Right hindlimb (tissue), 1 donor: ENCODE measurements at regions not wholly inside any gene's neighbourhood (a gene's known extent, or its start where the extent isn't known, plus 50 kb on each side); places are given as distances from the start of the nearest gene placed in this dataset.

Experiments used
- DNase-seq: peaks from one replicate; pipeline ENCODE4 v3.0.0-alpha.2; 2018

GRCh38 chr5:96595300-96596090, 66.7 kb upstream of the CAST start:
- no peak for DNase-seq

DNA sequence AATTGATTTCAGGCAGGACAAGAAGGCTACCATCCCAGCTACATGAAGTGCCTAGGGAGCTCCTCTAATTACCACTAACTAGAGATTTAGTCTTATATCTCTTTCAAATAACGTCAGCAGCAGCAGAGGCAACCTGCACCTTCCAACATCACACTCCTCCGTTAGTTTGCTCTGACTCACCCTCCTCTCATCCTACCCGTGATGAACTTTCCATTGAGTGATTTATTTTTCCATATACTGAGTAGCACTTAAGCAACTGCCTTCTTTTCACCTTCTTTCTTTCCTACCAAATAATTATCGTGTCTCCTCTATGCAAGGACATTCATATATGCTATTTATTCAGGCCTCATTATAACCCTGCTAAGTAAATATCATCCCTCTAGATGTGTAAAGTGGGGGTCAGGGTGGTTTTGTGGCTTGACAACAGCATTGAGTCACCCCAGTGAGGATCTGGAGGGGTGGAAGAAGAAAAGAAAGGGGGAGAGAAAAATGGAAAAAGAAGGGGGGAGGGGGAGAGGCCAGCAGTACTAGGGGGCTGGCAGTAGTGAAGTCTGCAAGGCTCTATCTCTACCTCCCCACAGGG, 64.6 kb upstream of the CAST start:
- DNase-seq: no peak

DNA sequence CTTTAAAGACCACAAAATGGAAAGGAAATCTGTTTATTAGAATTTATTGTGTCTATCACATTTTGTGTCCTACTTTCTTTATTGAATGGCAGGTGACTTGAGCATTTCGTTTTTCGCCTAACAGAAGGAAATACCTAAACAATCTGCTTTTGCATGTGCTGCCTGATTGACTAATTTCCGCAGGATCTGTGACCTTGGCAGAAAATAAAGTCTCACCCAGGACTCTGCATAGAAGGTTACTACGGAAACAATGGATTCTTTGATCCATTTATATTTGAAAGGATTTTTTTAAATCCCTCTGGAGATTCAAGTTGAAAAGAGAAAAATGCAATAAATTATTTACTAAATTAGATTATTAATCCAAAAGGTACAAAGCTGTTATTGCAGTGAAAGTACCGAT, 61.0 kb upstream of the CAST start:
- no peak for DNase-seq

DNA sequence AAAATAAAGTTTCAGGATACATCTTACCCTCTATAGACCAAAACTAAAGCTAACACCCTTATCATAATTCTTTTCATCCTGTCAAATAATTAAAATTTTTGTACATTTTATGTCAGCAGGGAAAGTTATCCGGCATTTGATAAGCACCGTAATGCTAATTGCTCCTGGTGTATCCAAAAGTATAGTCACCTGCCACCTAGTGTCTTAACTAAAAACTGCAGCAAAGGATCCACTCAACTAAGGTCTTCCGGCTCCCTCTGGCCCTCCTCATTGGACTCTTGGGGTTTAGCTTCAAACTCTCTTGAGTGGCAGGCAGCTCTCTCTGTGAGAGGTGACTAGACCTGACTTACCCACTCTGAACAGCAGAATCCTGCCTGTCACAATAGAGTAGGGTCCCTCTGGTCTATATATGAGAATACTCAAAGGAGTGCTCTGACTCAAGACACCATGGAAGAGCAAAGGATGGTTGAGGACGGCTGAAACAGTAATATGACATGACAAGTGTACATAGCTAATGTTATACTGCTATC, 60.4 kb upstream of the CAST start:
- no peak for DNase-seq

DNA sequence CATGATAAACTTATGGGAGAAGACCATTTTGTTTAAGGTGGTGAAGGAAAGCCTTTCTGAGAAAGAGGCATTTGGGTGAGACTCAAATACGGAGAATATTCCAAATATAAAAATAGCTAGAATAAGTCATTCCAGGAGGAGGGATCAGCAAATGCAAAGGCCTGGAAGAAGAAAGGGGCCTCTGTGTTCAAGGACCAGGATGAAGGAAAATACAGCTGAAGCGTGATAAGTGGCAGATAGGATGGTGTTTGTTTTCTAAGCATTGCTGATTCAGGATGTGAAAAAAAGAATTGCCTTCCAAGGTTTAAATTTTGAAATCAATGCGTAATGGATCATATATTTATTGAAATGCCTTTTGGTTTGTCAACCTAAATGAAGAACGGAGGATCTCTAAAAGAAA, 59.4 kb upstream of the CAST start:
- DNase-seq: no peak

GRCh38 chr5:96605144-96605837, 56.9 kb upstream of the CAST start:
- DNase-seq: no peak

- DNase-seq: no peak
Observed at GRCh38 chr5:96609369-96609768, 52.8 kb upstream of the CAST start.

GRCh38 chr5:96610747-96611146, 51.4 kb upstream of the CAST start:
- no peak for DNase-seq

DNA sequence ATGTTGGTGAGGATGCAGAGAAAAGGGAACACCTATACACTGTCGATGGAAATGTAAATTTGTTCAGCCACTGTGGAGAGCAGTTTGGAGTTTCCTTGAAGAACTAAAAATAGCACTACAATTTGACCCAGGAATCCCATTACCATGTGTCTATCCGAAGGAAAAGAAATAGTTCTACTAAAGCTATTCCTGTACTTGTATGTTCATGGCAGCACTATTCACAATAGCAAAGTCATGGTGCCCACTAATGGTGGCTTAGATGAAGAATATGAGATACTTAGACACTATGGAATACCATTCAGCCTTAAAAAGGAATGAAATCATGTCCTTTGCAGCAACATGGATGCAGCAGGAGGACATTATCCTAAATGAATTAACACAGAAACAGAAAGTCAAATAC, 50.2 kb upstream of the CAST start:
- DNase-seq: no peak
